ENCODE measurements at regions not wholly inside any gene's neighbourhood (a gene's known extent, or its start where the extent isn't known, plus 50 kb on each side); places are given as distances from the start of the nearest gene placed in this dataset.
"Not testable (repeated sequence)": the region's sequence is repeated elsewhere in the genome, so short reads cannot be mapped to it uniquely, and the experiment has no call there.

DNA sequence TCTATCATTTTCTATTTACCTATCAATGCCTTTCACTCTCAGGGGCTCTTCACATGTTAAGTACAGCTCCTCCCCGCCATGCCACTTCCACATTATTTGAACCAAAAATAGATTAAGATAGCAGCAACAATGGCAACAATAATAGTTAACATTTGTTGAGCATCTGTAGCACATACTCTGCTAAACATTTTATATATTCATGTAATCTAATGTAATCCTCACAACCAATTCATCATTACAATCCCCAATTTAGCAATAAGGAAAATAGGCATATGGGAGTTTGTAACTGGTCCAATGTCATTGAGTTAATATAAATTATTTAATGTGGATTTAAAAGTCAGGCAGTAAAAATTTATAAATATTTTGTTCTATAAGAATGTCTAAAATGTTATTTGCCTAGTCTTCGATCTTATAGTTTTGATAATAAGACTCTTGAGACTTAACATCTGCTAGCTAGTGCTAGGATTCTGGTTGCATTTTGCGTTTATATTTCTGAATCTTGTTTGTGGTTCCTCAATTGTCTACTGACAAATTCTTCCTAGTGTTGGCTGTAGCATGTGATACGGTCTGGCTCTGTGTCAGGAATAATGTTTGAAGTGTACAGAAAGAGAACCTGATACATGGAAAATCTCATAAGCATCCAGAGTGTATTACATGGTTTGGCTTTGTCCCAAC lies 621.5 kb upstream of the LUZP2 start:
- DNase-seq (no peak), ATAC-seq (no peak)
- Histone ChIP-seq H3K36me3 (ENCODE audit: insufficient read depth in 1 of 2, low read depth in 1 of 2) (no peaks in the 10 kb centered on the region), H3K4me1 (no peaks in the 10 kb centered on the region), H3K27me3 (ENCODE audit: insufficient read depth in 3 of 3, low read length in 2 of 3) (no peaks in the 10 kb centered on the region), H3K4me3 (no peak overlapping the region), H3K9me3 (peaks cover 5% of the 10 kb centered on the region), H3K27ac (no peak overlapping the region)
- TF ChIP-seq CTCF (IDR thresholded peaks at IDR 0.05): no peak
- intact Hi-C loops (cut with DNase I): no loop called here
- 54 to 66% (median 59%) methylated on average over 4 of the region's 4 CpGs for WGBS, 3 donors

- ATAC-seq; DNase-seq; H3K9me3 ChIP-seq; H3K4me3 ChIP-seq; H3K27ac ChIP-seq; intact Hi-C loops (cut with DNase I); H3K36me3 ChIP-seq (ENCODE audit: insufficient read depth in 1 of 2, low read depth in 1 of 2); H3K27me3 ChIP-seq (ENCODE audit: insufficient read depth in 3 of 3, low read length in 2 of 3); H3K4me1 ChIP-seq: not testable (repeated sequence)
- WGBS, 3 donors: 92 to 94% (median 93%) methylated on average over 23 to 26 of the region's 26 CpGs
Observed at GRCh38 chr11:23883426-23884048, 613.3 kb upstream of the LUZP2 start.

GRCh38 chr11:23884341-23884740 lies 612.5 kb upstream of the LUZP2 start:
- Histone ChIP-seq H3K36me3 (ENCODE audit: insufficient read depth in 1 of 2, low read depth in 1 of 2) (no peaks in the 10 kb centered on the region), H3K27ac (no peak overlapping the region), H3K27me3 (ENCODE audit: insufficient read depth in 3 of 3, low read length in 2 of 3) (no peaks in the 10 kb centered on the region), H3K4me1 (no peaks in the 10 kb centered on the region), H3K9me3 (peaks cover 2% of the 10 kb centered on the region), H3K4me3 (no peak overlapping the region)
- no peak for ATAC-seq
- intact Hi-C loops (cut with DNase I): no loop called here
- no peak for TF ChIP-seq CTCF (IDR thresholded peaks at IDR 0.05)
- DNase-seq: no peak

DNA sequence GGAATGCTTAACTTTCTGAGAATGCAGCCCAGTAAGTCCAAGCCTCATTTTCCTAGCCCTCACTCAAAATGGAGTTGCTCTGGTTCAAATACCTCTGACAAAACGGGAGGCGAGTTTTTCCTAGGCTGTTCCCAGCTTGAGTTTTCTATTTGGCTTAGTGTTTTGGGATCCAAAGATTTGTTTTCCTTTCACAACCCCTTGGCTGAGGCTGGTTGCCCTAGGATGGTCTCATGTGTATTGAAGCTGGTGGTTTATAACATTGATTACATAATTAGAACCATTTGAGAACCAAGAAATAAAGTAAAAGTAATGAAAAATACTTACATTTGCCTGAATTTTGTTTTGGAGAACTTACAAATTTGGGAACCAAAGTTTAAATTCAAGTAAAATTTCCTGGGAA lies 611.1 kb upstream of the LUZP2 start:
- intact Hi-C loops (cut with DNase I): no loop called here
- no peaks in the 10 kb centered on the region for H3K27me3 ChIP-seq (ENCODE audit: insufficient read depth in 3 of 3, low read length in 2 of 3)
- no peaks in the 10 kb centered on the region for H3K9me3 ChIP-seq
- H3K27ac ChIP-seq: no peak overlapping the region
- no peak for TF ChIP-seq CTCF (IDR thresholded peaks at IDR 0.05)
- H3K4me3 ChIP-seq: no peak overlapping the region
- WGBS, 3 donors: 69 to 85% (median 77%) methylated on average over 2 of the region's 2 CpGs
- ATAC-seq: no peak
- no peaks in the 10 kb centered on the region for H3K36me3 ChIP-seq (ENCODE audit: insufficient read depth in 1 of 2, low read depth in 1 of 2)
- no peak for DNase-seq
- no peaks in the 10 kb centered on the region for H3K4me1 ChIP-seq

DNA sequence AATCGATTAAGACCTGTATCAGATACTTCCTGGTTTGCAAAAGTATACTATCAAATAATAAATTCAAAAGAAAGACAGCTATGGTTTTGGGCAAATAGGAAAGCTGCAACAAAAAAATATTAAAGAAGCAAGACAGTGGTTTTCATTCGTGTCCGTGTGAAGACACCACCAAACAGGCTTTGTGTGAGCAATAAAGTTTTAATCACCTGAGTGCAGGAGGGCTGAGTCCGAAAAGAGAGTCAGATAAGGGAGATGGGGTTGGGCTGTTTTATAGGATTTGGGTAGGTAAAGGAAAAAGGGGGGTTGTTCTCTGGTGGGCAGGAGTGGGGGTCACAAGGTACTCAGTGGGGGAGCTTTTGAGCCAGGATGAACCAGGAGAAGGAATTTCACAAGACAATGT lies 609.7 kb upstream of the LUZP2 start:
- H3K36me3 ChIP-seq (ENCODE audit: insufficient read depth in 1 of 2, low read depth in 1 of 2); H3K9me3 ChIP-seq; DNase-seq; H3K4me1 ChIP-seq; H3K4me3 ChIP-seq; H3K27me3 ChIP-seq (ENCODE audit: insufficient read depth in 3 of 3, low read length in 2 of 3); intact Hi-C loops (cut with DNase I); H3K27ac ChIP-seq; ATAC-seq: not testable (repeated sequence)
- WGBS, 3 donors: 79 to 87% (median 85%) methylated on average over 4 of the region's 4 CpGs

DNA sequence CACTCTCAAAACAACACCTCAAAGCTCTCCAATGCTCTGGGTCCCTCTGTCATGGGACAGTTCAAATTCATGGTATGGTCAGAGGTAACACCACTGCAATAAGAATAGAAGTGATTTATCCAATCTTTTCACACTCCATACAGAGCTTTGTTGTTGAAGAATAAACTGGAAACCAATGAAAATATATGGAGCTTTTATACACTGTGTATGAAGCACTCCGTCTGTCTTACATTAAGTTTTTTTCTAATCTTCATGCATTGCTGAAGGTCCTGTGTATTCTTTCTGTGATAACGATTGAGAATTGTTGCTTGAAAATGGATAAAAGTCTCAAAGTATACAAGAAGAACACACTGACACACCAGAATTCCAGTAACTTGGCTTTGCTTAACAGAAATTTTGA lies 603.7 kb upstream of the LUZP2 start:
- 84 to 93% (median 89%) methylated on average over 2 of the region's 2 CpGs for WGBS, 3 donors

More for the DNA sequence above, 603.7 kb upstream of the LUZP2 start:
- intact Hi-C loops (cut with DNase I): no loop called here
- ATAC-seq (no peak), DNase-seq (no peak)
- no peaks in the 10 kb centered on the region for H3K27me3 ChIP-seq (ENCODE audit: insufficient read depth in 3 of 3, low read length in 2 of 3)
- no peaks in the 10 kb centered on the region for H3K9me3 ChIP-seq
- H3K36me3 ChIP-seq (ENCODE audit: insufficient read depth in 1 of 2, low read depth in 1 of 2): no peaks in the 10 kb centered on the region
- no peak overlapping the region for H3K27ac ChIP-seq
- TF ChIP-seq CTCF (IDR thresholded peaks at IDR 0.05): no peak
- H3K4me1 ChIP-seq: no peaks in the 10 kb centered on the region
- H3K4me3 ChIP-seq: no peak overlapping the region
